ENCODE measurements at regions not wholly inside any gene's neighbourhood (a gene's known extent, or its start where the extent isn't known, plus 50 kb on each side); places are given as distances from the start of the nearest gene placed in this dataset.
"Not testable (repeated sequence)": the region's sequence is repeated elsewhere in the genome, so short reads cannot be mapped to it uniquely, and the experiment has no call there.

- DNase-seq (ENCODE audit: low read depth), result no peak
Measured at GRCh38 chr13:84745051-84745551, 862.8 kb upstream of the SLITRK1 start.

GRCh38 chr13:84744203-84744602 lies 861.9 kb upstream of the SLITRK1 start:
- no peak for DNase-seq (ENCODE audit: low read depth)

GRCh38 chr13:84741253-84741652 lies 859.0 kb upstream of the SLITRK1 start:
- DNase-seq (ENCODE audit: low read depth), result no peak

GRCh38 chr13:84739021-84739420 lies 856.7 kb upstream of the SLITRK1 start:
- DNase-seq (ENCODE audit: low read depth), result no peak

- no peak for DNase-seq (ENCODE audit: low read depth)
Measured at GRCh38 chr13:84737661-84738060, 855.4 kb upstream of the SLITRK1 start.

- no peak for DNase-seq (ENCODE audit: low read depth)
Measured at GRCh38 chr13:84730376-84730775, 848.1 kb upstream of the SLITRK1 start.

- DNase-seq (ENCODE audit: low read depth), result no peak
Measured at GRCh38 chr13:84705982-84706710, 823.9 kb upstream of the SLITRK1 start.

- no peak for DNase-seq (ENCODE audit: low read depth)
Measured at GRCh38 chr13:84702174-84702573, 819.9 kb upstream of the SLITRK1 start.

- DNase-seq (ENCODE audit: low read depth), result not testable (repeated sequence)
Measured at GRCh38 chr13:84697591-84697990, 815.3 kb upstream of the SLITRK1 start.

GRCh38 chr13:84686973-84687372 lies 804.7 kb upstream of the SLITRK1 start:
- DNase-seq (ENCODE audit: low read depth), result no peak

- DNase-seq (ENCODE audit: low read depth), result no peak
Measured at GRCh38 chr13:84686458-84686857, 804.2 kb upstream of the SLITRK1 start.

GRCh38 chr13:84684804-84685203 lies 802.5 kb upstream of the SLITRK1 start:
- peak; percentile 51 for DNase-seq (ENCODE audit: low read depth)

GRCh38 chr13:84684048-84684662 lies 801.9 kb upstream of the SLITRK1 start:
- DNase-seq (ENCODE audit: low read depth), result no peak

- no peak for DNase-seq (ENCODE audit: low read depth)
Measured at GRCh38 chr13:84683448-84683847, 801.2 kb upstream of the SLITRK1 start.

- peak; percentile 56 for DNase-seq (ENCODE audit: low read depth)
Measured at GRCh38 chr13:84677836-84678235, 795.6 kb upstream of the SLITRK1 start.

GRCh38 chr13:84672616-84673015 lies 790.3 kb upstream of the SLITRK1 start:
- no peak for DNase-seq (ENCODE audit: low read depth)

- no peak for DNase-seq (ENCODE audit: low read depth)
Measured at GRCh38 chr13:84670245-84670644, 788.0 kb upstream of the SLITRK1 start.

- DNase-seq (ENCODE audit: low read depth), result no peak
Measured at GRCh38 chr13:84668637-84669036, 786.4 kb upstream of the SLITRK1 start.

GRCh38 chr13:84662491-84662890 lies 780.2 kb upstream of the SLITRK1 start:
- no peak for DNase-seq (ENCODE audit: low read depth)

GRCh38 chr13:84661718-84662117 lies 779.4 kb upstream of the SLITRK1 start:
- peak; percentile 67 for DNase-seq (ENCODE audit: low read depth)

- DNase-seq (ENCODE audit: low read depth), result peak; percentile 50
Measured at GRCh38 chr13:84659359-84659661, 777.0 kb upstream of the SLITRK1 start.

GRCh38 chr13:84658491-84659358 lies 776.5 kb upstream of the SLITRK1 start:
- DNase-seq (ENCODE audit: low read depth), result no peak

GRCh38 chr13:84655677-84656076 lies 773.4 kb upstream of the SLITRK1 start:
- DNase-seq (ENCODE audit: low read depth), result peak; percentile 81
